Mesothelial cell of epicardium (in vitro differentiated cells): ENCODE measurements at regions not wholly inside any gene's neighbourhood (a gene's known extent, or its start where the extent isn't known, plus 50 kb on each side); places are given as distances from the start of the nearest gene placed in this dataset.
"Not testable (repeated sequence)": the region's sequence is repeated elsewhere in the genome, so short reads cannot be mapped to it uniquely, and the experiment has no call there.

ENCODE experiments used
- DNase-seq, 2 experiments: peaks; one replicate each; pipeline ENCODE4 v3.0.0; 2021; ENCODE audit warnings: low spot score in 2 of 2; ENCODE audit not compliant: unreplicated experiment in 2 of 2
- H3K27ac Mint-ChIP-seq: 2 replicates; pipeline ENCODE4 v1.8.0; 2021; ENCODE audit warnings: mixed read lengths
- H3K27me3 Mint-ChIP-seq: 2 replicates; pipeline ENCODE4 v1.8.0; 2021; ENCODE audit warnings: low read depth, mixed read lengths
- H3K36me3 Mint-ChIP-seq: 2 replicates; pipeline ENCODE4 v1.8.0; 2021; ENCODE audit warnings: mixed read lengths
- H3K4me1 Mint-ChIP-seq: 2 replicates; pipeline ENCODE4 v1.8.0; 2021; ENCODE audit warnings: mixed read lengths
- H3K4me3 Mint-ChIP-seq: 2 replicates; pipeline ENCODE4 v1.8.0; 2021; ENCODE audit warnings: mild to moderate bottlenecking, moderate library complexity, mixed read lengths
- H3K9me3 Mint-ChIP-seq: 2 replicates; pipeline ENCODE4 v1.8.0; 2021; ENCODE audit warnings: mixed read lengths
- TF ChIP-seq, protein P1 (sequence below): fragments of 200-600 bp; sonication (generic); IDR thresholded peaks from one replicate; pipeline ENCODE4 v1.5.0; 2021; ENCODE audit warnings: antibody characterized with exemption; ENCODE audit not compliant: unreplicated experiment

DNA sequence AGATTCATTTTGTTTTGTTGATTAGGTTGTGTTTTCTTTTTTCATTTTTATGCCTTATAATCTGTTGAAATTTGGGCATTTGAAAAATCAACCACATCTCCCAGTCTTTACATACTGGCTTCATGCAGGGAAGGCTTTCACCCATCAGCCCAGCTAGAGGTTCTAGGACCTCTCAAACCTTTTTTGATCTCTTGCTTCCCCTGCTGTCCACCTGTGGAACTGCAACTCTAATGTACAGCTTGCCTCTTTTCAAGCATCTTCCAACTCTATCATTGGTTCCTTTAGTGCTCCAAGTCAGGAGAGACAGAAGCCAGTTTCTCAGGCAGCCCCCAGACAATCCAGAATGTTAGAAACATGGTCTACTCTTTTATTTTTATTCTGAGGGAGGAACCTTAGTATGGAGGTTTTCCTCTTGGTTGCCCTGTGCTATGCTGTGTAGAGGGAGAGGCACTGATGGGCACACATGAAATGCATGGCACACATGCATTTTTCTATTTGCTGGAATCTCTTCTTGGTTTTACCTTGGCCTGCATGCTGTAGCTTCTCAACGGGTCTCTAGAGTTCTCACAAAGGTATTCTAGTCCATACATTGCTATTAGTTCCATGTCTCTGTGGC lies 107.2 kb upstream of the L3MBTL4 start:
- no peak overlapping the region for H3K27ac Mint-ChIP-seq
- H3K9me3 Mint-ChIP-seq: peaks cover 33% of the 10 kb centered on the region
- no peak overlapping the region for H3K4me3 Mint-ChIP-seq
- no peaks in the 10 kb centered on the region for H3K27me3 Mint-ChIP-seq
- H3K4me1 Mint-ChIP-seq: no peaks in the 10 kb centered on the region
- TF ChIP-seq, protein P1, sequence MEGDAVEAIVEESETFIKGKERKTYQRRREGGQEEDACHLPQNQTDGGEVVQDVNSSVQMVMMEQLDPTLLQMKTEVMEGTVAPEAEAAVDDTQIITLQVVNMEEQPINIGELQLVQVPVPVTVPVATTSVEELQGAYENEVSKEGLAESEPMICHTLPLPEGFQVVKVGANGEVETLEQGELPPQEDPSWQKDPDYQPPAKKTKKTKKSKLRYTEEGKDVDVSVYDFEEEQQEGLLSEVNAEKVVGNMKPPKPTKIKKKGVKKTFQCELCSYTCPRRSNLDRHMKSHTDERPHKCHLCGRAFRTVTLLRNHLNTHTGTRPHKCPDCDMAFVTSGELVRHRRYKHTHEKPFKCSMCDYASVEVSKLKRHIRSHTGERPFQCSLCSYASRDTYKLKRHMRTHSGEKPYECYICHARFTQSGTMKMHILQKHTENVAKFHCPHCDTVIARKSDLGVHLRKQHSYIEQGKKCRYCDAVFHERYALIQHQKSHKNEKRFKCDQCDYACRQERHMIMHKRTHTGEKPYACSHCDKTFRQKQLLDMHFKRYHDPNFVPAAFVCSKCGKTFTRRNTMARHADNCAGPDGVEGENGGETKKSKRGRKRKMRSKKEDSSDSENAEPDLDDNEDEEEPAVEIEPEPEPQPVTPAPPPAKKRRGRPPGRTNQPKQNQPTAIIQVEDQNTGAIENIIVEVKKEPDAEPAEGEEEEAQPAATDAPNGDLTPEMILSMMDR: peak; percentile 74
- no peak for DNase-seq
- no peaks in the 10 kb centered on the region for H3K36me3 Mint-ChIP-seq

- Mint-ChIP-seq H3K36me3 (no peaks in the 10 kb centered on the region), H3K9me3 (peaks cover 22% of the 10 kb centered on the region), H3K4me3 (no peak overlapping the region), H3K27ac (no peak overlapping the region), H3K4me1 (no peaks in the 10 kb centered on the region), H3K27me3 (no peaks in the 10 kb centered on the region)
- no peak for DNase-seq
- TF ChIP-seq, protein P1: no peak
Measured at GRCh38 chr18:6525604-6526003, 110.9 kb upstream of the L3MBTL4 start.

DNA sequence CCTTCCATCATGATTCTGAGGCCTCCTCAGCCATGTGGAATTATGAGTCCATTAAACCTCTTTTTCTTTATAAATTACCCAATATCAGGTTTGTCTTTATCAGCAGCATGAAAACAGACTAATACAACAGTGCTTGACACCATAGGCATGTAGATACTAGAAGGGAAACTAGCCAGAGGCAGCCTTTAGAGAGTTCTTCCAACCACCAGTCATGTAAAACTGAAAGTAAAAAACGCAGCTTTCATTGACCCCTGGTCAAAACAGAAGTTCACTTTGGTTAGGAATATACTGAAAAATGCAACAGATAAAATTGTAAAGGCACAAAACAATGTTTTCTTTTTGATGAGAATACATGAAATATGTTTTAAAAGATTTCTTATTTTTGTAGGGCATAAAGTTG lies 122.8 kb upstream of the L3MBTL4 start:
- DNase-seq: no peak
- Mint-ChIP-seq H3K36me3 (no peaks in the 10 kb centered on the region), H3K9me3 (peaks cover 17% of the 10 kb centered on the region), H3K27me3 (no peaks in the 10 kb centered on the region), H3K4me1 (peaks cover 33% of the 10 kb centered on the region), H3K27ac (no peak overlapping the region), H3K4me3 (no peak overlapping the region)
- TF ChIP-seq, protein P1: no peak

GRCh38 chr18:6541131-6541679 lies 126.5 kb upstream of the L3MBTL4 start:
- not testable (repeated sequence) for H3K9me3 Mint-ChIP-seq, H3K27me3 Mint-ChIP-seq, H3K36me3 Mint-ChIP-seq, H3K4me3 Mint-ChIP-seq, DNase-seq
- H3K4me1 Mint-ChIP-seq: peaks cover 39% of the 10 kb centered on the region
- H3K27ac Mint-ChIP-seq: peak overlapping the region; percentile 47
- TF ChIP-seq, protein P1: peak; percentile 34

DNA sequence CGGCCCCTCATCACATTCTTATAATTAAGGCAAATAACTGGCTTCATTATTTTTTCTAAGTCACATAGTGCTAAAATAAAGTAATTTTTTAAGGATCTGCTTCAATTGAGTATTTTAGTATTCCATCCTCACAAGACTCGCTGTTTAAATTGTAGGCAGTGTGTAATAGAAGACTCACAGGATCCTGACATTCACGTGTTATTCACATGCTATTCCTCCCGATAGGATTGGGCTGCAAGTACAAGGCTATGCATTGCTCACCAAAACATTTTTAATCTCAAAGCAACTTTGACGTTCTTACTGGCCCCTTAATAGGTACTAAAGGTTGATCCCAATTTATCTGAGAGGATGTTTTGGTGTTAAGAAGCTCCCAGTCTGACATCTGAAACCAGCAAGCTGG lies 127.6 kb upstream of the L3MBTL4 start:
- Mint-ChIP-seq H3K4me3 (no peak overlapping the region), H3K9me3 (peaks cover 18% of the 10 kb centered on the region), H3K27ac (peak overlapping the region; percentile 44), H3K4me1 (peaks cover 39% of the 10 kb centered on the region), H3K27me3 (no peaks in the 10 kb centered on the region), H3K36me3 (peaks cover 4% of the 10 kb centered on the region)
- TF ChIP-seq, protein P1: no peak
- no peak for DNase-seq
